HT1080 (cell line): ENCODE measurements at regions not wholly inside any gene's neighbourhood (a gene's known extent, or its start where the extent isn't known, plus 50 kb on each side); places are given as distances from the start of the nearest gene placed in this dataset. TPM values are rescaled to one million over a fixed set of nuclear protein-coding genes. Genes with fewer than 3 reads are reported as not detected.
A peak's percentile ranks its signal among the peaks of the same experiment; 100 is the strongest.

ENCODE experiments used
- DNase-seq: peaks from one replicate; pipeline ENCODE4 v3.0.0-alpha.2; 2015; ENCODE audit warnings: low read depth
- small RNA-seq: library from RNA; depleted of rRNA; stranded (forward); fragments of <200 nt; gene quantifications from one replicate; pipeline ENCODE3, GENCODE V24; 2014

DNA sequence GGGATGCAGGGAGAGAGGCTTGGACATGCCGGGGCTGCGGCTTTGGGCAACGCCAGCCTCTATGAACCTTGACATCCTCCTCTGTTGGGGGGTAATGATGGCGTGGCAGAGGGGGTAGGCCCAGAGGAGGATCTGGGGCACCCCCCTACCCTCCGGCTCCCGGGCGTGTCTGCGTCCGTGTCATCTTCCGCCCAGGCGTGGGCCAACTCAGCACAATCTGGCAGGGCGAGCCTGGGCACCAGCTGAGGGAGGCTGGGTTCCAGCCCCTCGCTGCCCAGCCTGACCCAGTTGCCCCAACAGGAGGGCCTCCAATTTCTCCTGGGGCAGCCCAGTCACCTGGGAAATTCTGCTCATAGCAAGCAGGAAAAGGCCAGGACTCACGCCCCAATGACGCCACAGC, 62.9 kb upstream of the IL17B start:
- no peak for DNase-seq

DNA sequence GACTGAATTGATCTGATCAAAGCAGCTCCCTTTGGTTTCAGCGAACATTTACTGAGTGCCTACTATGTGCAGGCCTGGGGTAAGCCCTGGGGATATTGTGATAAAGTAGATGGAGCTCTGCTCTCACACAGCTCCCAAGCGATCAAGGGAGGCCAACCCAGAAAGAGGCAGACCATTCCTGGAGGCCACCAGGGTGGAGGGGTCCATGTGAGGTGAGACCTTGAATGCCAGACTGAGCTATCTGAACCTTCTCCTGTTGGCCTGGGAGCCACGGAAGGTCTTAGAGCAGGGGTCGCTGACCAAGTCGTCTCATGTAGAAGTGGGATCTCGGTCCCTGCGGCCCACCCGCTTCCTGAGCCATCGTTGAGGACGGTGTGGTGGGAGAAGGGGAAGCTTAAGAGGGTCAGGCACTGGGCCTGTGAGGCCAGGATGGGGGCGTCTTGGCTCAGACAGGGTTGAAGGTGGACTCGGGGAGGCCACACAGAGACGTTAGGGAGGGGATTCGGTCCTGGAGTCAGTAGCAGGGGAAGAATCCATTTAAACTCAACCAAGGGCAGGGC, 62.2 kb upstream of the IL17B start:
- no peak for DNase-seq

DNA sequence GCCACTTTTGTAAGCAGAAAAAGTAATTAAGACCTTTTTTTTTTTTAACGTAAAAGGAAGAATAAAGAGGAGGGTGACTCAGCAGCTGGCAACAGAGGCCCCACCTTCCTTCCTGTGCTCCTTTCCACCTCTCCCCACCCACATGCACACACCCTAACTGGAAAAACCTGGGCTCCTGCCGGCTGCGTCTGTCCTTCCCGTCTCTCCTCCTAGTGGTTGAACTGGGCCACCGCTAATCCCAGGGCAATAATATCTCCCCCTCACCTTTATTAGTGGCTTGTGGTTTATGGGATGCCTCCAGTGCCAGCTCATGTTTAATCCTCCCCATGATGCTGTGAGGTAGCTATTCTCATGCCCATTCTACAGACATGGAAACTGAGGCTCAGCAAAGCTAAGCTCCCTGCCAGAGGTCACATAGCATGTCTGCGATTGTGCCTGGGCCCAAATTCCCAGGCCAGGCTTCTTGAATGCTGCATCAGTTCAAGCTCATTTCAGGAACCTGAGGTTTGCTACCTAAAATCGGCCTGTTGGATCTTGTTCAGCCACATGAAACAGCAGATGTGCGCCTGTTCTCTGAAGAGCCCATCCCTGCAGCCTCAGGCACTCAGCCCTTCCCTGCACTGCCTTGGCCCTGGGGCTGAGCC, 60.9 kb upstream of the IL17B start:
- peak; percentile 93 for DNase-seq

DNA sequence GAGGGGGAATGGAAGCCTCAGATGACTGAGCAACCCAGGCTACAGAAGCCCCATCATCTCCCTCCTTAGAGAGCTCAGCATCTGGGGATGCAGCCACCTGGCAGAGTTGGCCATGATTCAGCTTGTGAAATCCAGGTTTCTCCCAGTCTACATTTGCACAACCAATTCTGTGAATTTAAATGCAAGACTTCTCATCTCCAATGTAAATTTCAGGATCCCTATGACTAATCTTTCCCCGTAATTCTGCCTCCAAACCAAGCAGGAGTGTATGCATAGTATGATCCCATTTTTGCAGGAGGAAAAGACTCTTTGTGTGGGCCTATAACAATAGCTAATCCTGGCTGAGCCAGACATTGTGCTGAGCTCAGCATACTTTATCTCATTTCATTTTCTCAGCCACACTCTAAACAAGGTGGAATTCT, 59.6 kb upstream of the IL17B start:
- DNase-seq = no peak

DNA sequence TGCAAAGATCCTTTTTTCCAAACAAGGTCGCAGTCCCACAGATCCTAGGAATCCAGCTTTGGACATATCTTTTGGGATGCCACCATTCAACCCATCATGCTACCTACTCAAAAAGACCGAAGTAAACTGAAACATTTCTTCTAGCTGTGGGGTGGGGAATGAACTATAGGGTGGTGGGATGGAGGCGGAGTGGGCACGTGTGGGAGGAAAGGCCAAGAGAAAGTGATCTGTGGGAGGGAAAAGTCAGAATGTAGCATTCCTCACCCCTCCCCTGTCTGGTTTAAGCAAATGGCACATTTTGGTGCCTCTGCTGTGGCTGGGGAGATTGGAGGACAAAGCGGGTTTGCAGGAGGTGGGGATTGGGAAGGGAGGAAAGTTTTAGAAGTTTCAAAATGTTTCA, 59.2 kb upstream of the IL17B start:
- DNase-seq = no peak

DNA sequence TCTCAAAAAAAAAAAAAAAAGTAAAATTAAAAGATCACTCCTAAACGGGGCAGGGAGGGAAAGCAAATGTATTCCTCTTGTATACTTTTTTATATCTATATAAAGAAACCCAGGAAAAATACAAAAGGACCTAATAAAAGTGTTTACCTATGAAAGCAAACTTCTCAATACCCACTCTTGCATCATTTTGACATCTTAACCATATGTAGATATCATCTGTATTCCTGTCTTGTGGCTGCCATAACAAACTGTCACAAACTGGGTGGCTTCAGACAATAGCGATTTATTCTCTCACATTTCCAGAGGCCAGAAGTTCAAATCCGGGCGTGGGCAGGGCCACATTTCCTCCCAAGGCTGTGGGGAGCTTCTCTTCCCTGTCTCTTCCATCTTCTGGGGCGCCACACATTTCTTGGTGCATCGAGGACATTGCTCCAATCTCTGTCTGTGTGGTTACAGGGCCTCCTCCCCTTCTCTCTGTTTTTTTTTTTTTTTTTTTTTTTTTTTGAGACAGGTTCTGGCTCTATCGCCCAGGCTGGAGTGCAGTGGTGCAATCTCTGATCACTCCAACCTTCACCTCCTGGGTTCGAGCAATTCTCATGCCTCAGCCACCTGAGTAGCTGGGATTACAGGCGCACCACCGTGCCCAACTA, 58.4 kb upstream of the IL17B start:
- no peak for DNase-seq

DNA sequence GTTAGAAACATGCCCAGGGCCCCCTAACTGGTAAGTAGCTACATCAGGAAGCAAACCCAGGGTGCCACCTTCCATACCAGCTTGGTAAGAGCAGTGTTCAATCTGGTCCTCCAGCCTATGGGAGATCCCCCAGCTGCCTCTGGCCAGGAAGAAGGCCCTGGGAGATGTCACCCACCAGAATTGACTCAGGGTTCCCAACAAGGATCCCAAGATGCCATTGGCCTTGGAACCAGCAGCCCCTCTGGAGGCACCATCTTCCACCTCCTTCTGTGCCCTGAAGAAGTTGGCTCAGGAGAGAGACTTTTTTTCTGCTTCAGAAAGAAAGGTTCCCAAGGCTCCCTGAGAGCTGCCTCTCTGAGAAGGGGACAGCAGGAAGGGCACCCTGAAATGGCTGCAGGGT, 56.6 kb upstream of the IL17B start:
- no peak for DNase-seq

DNA sequence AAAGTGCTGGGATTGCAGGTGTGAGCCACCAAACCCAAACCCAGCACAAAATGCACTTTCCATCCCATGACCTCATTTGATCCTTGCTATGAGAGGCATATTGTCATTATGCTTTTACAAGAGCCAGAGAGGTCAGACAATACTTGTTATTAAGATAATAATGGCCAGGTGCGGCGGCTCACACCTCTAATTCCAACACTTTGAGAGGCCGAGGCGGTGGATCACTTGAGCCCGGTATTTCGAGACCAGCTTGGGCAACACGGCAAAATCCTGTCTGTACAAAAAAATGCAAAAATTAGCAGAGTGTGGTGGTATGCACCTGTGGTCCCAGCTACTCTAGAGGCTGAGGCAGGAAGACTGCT, 55.9 kb upstream of the IL17B start:
- DNase-seq = no peak

DNA sequence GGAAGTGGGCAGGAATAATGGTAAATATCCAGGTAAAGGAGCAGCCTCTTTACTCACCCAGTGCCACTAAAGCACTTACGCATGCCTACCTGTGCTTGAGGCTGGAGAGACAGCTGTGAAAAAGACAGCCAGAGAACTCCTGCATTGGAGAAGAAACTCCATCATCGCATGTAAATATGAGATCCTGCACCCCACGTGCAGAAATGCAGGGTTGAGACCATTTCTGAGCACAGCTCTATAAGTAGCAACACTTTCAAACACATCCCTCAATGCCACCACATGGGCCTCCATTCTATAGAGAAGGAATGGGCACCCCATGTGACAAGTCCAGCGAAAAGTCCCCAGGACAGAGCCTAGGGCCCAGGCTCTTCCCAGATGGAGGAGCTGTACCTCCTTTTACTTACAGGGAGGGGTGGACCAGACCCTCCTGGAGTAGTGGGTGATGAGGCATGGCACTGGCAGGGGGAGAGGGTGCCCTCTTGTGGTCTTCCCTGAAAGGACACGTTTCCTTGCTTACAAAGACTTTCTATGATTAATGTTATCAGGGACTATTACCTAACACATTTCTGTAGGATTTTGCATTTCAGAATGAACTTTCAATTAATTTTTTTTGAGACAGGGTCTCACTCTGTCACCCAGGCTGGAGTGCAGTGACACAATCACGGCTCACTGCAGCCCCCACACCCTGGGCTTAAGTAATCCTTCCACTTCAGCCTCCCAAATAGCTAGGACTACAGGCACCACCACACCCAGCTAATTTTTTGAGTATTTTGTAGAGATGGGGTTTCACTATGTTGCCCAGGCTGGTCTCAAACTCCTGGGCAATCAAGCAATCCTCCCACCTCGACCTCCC, 55.3 kb upstream of the IL17B start:
- peak; percentile 64 for DNase-seq

DNA sequence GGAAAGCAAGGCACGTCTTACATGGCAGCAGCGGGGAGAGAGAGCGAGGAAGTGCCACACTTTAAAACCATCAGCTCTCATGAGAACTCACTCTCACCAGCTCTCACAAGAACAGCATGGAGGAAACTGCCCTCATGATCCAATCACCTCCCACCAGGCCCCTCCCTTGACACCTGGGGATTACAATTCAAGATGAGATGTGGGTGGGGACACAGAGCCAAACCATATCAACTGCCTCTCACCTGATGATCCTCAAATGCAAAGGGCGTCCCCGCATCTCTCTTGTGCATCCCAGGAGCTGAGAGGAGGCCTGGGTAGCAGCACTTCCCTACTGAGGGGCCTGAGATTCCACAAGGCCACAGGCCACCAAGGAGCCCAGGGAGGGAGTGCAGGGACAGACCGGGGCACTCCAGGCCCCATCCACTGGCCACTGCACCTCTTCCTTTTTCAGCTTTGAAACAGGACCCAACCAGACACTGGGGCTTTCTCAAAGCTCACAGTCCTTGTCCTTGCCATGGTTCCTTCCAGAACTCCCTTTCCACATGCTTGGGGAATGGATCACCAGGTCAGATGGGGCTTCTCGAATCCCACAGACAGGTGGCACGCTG, 54.5 kb upstream of the IL17B start:
- no peak for DNase-seq

DNA sequence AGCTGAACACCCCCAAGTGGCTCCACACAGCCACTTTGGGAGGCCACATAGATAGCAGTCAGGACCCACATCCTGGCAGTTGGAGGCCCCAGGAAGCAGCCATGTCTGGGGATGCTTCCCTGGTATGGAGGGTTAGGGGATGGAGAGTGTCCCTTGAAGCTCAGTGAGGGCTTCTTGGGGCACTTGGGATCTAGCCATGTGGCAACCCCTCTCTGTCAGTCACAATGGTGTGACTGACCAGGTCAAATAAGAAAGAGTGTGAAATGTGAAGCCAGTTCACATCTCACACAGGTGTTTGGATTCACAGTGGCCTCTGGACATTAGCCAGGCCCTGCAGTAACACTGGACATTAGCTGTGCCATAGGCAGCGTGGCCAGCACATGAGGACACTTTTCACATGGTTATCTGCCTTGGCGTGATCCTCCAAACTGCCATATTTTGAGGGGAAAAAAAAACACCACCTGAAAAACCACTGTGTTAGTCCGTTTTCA, 53.9 kb upstream of the IL17B start:
- DNase-seq = no peak

DNA sequence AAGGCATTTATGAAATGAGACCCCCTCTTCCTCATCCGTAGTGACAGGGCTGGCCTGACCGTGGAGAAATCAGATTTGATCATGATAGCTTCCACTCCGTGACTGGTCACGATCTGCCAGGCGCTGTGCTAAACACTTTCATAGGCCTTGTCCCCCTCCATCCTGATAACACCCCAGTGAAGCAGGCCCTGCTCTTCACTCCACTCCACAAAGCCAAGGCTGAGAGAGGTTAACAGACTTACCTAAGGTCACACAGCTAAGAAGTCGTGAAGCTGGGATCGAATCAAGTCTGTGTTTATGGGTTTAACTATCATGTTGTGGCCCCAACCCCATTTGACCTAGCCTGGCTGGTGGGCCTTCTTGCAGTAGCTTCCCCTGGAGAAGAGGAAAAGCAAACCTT, 53.3 kb upstream of the IL17B start:
- DNase-seq = no peak

DNA sequence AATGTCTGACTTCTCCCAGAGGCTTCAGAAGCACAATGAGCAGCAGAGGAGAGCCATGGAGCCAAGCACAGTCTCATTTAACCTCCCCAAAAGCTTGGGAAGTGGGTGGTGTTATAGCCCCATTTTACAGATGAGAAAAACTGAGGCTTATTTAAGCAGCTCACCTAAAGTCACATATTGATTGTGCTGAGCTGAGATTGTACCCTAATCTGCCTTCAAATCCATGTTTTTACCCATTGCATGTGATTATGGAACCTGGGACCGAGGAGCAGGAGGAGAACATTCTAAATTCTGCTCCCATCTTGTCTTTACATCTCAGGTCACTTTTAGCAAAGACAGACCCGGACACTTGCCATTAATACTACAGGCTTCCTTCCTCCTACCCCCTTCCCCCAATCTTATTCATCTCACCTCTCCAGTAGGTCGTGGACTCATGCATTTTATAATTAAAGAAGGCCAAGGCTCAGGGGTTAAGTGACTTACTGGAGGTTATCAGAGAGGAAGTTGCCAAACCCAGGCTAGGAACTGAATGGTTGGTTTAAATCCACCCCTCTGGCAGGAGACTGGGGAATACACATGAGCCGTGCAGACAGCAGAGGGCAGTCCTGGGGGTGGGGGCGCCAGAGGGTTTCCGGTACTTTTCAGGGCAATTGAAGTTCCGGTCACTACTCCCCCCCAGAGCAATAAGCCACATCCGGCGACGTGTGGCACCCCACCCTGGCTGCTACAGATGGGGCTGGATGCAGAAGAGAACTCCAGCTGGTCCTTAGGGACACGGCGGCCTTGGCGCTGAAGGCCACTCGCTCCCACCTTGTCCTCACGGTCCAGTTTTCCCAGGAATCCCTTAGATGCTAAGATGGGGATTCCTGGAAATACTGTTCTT, 51.0 kb upstream of the IL17B start:
- DNase-seq = no peak

Small RNAs in the stretch of these regions (small RNA-seq; reads per million reads assigned to genes)
- gene MIR145 = not detected
